ENCODE measurements at regions not wholly inside any gene's neighbourhood (a gene's known extent, or its start where the extent isn't known, plus 50 kb on each side); places are given as distances from the start of the nearest gene placed in this dataset.

DNA sequence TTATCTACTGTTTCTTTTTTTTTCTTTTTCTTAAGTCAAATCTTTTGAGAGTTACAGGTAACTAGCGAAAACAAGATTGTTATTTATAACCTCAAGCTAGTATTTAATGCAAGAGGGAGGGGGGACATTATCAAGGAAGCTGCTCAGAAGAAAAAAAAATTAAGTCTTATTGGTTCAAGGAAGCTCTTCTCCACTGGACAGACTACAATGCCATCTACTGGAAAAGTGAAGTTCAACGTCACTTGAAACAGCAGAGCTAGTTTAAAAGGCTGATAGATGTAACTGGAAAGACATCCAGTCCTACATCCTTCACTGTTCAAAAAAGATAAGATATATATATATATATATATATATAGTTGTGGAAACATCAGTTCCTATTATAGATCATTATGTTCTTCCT is 418.0 kb upstream of the PSMD7 start:
- WGBS, 2 donors, result 10 to 12% methylated on average over 2 of the region's 2 CpGs
- ATAC-seq (ENCODE audit: low FRiP score), result no peak
- intact Hi-C loops (cut with DNase I), result loop anchor here in 1 of 2 donors (2.0 kb wide), 1 partner anchor 314 kb away; no protein-coding TSS in a partner anchor

DNA sequence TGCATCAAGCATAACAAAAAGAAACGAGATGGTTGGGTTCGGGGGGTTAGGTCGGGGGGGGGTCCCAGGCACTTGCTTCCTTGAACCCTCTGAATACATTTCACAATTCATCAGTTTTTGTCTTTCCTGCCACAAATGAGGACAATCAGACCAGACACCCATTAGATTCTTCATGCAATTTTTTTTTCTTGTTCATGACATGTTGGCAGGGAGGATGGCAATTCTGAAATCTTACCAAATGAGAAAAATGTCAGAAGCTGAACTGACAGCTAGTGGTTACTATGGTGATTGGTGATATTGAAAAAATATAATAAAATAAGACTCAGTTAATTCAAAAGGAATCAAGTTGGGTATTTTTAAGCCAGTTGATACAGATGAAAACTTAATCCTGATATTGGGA is 419.5 kb upstream of the PSMD7 start:
- Histone ChIP-seq H3K27me3 (ENCODE audit: control insufficient read depth in 1 of 2, insufficient read depth in 2 of 2, low read length in 1 of 2) (no peaks in the 10 kb centered on the region), H3K36me3 (ENCODE audit: control insufficient read depth in 1 of 2, insufficient read depth in 2 of 2, low read length in 1 of 2) (no peaks in the 10 kb centered on the region), H3K27ac (ENCODE audit: low read depth in 1 of 2, low read length in 2 of 2) (no peak overlapping the region), H3K9me3 (ENCODE audit: control insufficient read depth, low read length) (no peaks in the 10 kb centered on the region), H3K4me3 (ENCODE audit: low read length in 2 of 2) (no peak overlapping the region), H3K4me1 (ENCODE audit: control insufficient read depth in 1 of 2, insufficient read depth in 2 of 2, low read length in 2 of 2) (no peaks in the 10 kb centered on the region)
- DNase-seq, result no peak
- WGBS, 2 donors, result 68 to 72% methylated on average over 3 of the region's 3 CpGs
- intact Hi-C loops (cut with DNase I), result loop anchor here in 1 of 2 donors (2.0 kb wide), 1 partner anchor 164 kb away; no protein-coding TSS in a partner anchor
- ATAC-seq (ENCODE audit: low FRiP score), result no peak

More for the DNA sequence above, 418.0 kb upstream of the PSMD7 start:
- Histone ChIP-seq H3K9me3 (ENCODE audit: control insufficient read depth, low read length) (no peaks in the 10 kb centered on the region), H3K36me3 (ENCODE audit: control insufficient read depth in 1 of 2, insufficient read depth in 2 of 2, low read length in 1 of 2) (no peaks in the 10 kb centered on the region), H3K27ac (ENCODE audit: low read depth in 1 of 2, low read length in 2 of 2) (no peak overlapping the region), H3K4me3 (ENCODE audit: low read length in 2 of 2) (no peak overlapping the region), H3K27me3 (ENCODE audit: control insufficient read depth in 1 of 2, insufficient read depth in 2 of 2, low read length in 1 of 2) (no peaks in the 10 kb centered on the region), H3K4me1 (ENCODE audit: control insufficient read depth in 1 of 2, insufficient read depth in 2 of 2, low read length in 2 of 2) (no peaks in the 10 kb centered on the region)
- DNase-seq, result no peak

DNA sequence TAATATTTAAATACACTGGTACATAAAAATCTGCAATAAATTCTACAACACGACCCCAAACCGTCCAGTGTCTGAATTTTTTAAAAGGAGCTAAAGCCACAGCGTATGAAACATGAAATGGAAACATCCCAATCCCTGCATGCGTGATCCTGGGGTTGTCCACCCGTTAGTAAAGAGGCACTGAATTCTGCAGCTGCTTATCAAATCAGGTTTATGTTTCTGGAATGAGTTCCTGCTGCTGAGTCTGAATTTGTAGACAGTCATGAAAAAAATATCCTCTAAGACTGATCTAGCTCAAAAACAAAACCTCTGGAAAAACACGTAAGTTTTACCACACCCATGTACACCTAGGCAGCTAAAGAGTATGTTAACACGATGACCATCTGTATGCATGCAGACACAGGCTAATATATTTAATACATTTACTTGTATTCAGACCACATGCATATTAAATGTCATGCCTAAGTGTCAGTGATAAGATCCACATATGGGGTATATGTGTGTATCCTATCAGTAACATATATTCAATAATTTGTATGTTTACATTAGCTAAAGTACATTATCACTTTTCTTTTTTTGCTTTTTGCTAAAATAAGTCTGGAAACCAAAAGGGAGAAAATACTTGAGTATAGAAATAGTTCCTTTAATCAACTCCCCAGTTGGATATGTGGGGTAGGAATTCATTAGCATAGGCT is 420.5 kb upstream of the PSMD7 start:
- no peaks in the 10 kb centered on the region for H3K36me3 ChIP-seq (ENCODE audit: control insufficient read depth in 1 of 2, insufficient read depth in 2 of 2, low read length in 1 of 2)
- 70 to 72% methylated on average over 7 of the region's 7 CpGs for WGBS, 2 donors
- H3K4me1 ChIP-seq (ENCODE audit: control insufficient read depth in 1 of 2, insufficient read depth in 2 of 2, low read length in 2 of 2), result no peaks in the 10 kb centered on the region
- H3K9me3 ChIP-seq (ENCODE audit: control insufficient read depth, low read length), result no peaks in the 10 kb centered on the region
- no peak overlapping the region for H3K4me3 ChIP-seq (ENCODE audit: low read length in 2 of 2)
- no peaks in the 10 kb centered on the region for H3K27me3 ChIP-seq (ENCODE audit: control insufficient read depth in 1 of 2, insufficient read depth in 2 of 2, low read length in 1 of 2)
- H3K27ac ChIP-seq (ENCODE audit: low read depth in 1 of 2, low read length in 2 of 2), result no peak overlapping the region
- ATAC-seq (ENCODE audit: low FRiP score) (no peak), DNase-seq (no peak)
- intact Hi-C loops (cut with DNase I), result loop anchor here in 1 of 2 donors (1.0 to 2.0 kb wide), 2 partner anchors 163 to 311 kb away; no protein-coding TSS in a partner anchor

DNA sequence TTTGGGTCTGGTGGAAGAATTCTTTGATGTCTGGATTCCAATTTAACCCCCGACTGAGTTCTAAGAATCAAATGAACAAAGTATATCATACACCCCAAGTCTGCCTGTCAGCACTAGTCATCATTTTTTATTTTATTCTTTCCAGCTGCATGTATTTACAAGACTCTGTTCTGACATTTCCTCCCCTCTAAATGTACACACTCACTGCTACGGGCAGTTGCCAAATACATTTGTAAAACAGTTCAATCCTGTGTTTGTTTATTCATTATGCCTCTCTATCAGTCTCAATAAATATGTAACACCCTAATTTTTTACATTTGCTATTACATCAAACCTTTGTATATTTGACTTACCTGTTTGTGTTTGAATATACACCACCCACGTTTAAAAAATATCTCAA is 422.3 kb upstream of the PSMD7 start:
- no peak overlapping the region for H3K4me3 ChIP-seq (ENCODE audit: low read length in 2 of 2)
- intact Hi-C loops (cut with DNase I), result no loop called here
- 49 to 54% methylated on average over 3 of the region's 3 CpGs for WGBS, 2 donors
- H3K9me3 ChIP-seq (ENCODE audit: control insufficient read depth, low read length), result no peaks in the 10 kb centered on the region
- H3K36me3 ChIP-seq (ENCODE audit: control insufficient read depth in 1 of 2, insufficient read depth in 2 of 2, low read length in 1 of 2), result no peaks in the 10 kb centered on the region
- H3K27me3 ChIP-seq (ENCODE audit: control insufficient read depth in 1 of 2, insufficient read depth in 2 of 2, low read length in 1 of 2), result no peaks in the 10 kb centered on the region
- H3K27ac ChIP-seq (ENCODE audit: low read depth in 1 of 2, low read length in 2 of 2), result no peak overlapping the region
- DNase-seq (no peak), ATAC-seq (ENCODE audit: low FRiP score) (no peak)
- no peaks in the 10 kb centered on the region for H3K4me1 ChIP-seq (ENCODE audit: control insufficient read depth in 1 of 2, insufficient read depth in 2 of 2, low read length in 2 of 2)

DNA sequence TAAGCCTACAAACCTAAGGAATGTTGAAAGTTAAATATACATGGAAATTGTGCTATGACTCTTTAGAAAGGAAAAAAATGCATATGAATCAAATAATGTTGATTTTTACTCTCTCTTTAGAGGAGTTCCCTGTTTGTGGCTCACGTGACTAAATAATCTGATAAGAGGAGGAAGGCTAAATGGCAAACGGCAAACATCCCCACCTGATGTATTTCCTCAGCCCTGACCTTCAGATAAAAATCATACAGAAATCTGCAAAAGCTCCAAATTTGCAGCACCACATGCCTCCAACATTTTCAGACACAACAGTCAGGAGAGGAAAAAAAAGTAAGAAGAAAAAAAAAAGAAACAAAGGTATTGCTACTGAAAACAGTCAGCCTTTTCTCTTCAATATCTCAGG is 423.0 kb upstream of the PSMD7 start:
- no peaks in the 10 kb centered on the region for H3K4me1 ChIP-seq (ENCODE audit: control insufficient read depth in 1 of 2, insufficient read depth in 2 of 2, low read length in 2 of 2)
- no peaks in the 10 kb centered on the region for H3K9me3 ChIP-seq (ENCODE audit: control insufficient read depth, low read length)
- no peak for DNase-seq
- no peaks in the 10 kb centered on the region for H3K36me3 ChIP-seq (ENCODE audit: control insufficient read depth in 1 of 2, insufficient read depth in 2 of 2, low read length in 1 of 2)
- ATAC-seq (ENCODE audit: low FRiP score), result no peak
- H3K27me3 ChIP-seq (ENCODE audit: control insufficient read depth in 1 of 2, insufficient read depth in 2 of 2, low read length in 1 of 2), result no peaks in the 10 kb centered on the region
- intact Hi-C loops (cut with DNase I), result no loop called here
- 18 to 27% methylated on average over 2 of the region's 2 CpGs for WGBS, 2 donors
- H3K4me3 ChIP-seq (ENCODE audit: low read length in 2 of 2), result no peak overlapping the region
- no peak overlapping the region for H3K27ac ChIP-seq (ENCODE audit: low read depth in 1 of 2, low read length in 2 of 2)

DNA sequence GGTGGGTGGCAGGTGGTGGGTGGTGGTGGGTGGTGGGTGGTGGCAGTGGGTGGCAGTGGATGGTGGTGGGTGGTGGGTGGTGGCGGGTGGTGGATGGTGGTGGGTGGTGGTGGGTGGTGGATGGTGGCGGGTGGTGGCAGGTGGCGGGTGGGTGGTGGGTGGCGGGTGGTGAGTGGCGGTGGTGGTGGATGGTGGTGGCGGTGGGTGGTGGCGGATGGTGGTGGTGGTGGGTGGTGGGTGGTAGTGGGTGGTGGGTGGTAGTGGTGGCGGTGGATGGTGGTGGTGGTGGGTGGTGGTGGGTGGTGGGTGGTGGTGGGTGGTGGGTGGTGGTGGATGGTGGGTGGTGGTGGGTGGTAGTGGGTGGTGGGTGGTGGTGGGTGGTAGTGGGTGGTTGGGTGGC is 423.8 kb upstream of the PSMD7 start:
- H3K9me3 ChIP-seq (ENCODE audit: control insufficient read depth, low read length), result no peaks in the 10 kb centered on the region
- 100% methylated on average over 7 of the region's 8 CpGs; no CpG with 5 or more reads in 1 of the 2 donors for WGBS, 2 donors
- no peak overlapping the region for H3K27ac ChIP-seq (ENCODE audit: low read depth in 1 of 2, low read length in 2 of 2)
- ATAC-seq (ENCODE audit: low FRiP score), result no peak
- no peaks in the 10 kb centered on the region for H3K27me3 ChIP-seq (ENCODE audit: control insufficient read depth in 1 of 2, insufficient read depth in 2 of 2, low read length in 1 of 2)
- no peak for DNase-seq
- H3K4me1 ChIP-seq (ENCODE audit: control insufficient read depth in 1 of 2, insufficient read depth in 2 of 2, low read length in 2 of 2), result no peaks in the 10 kb centered on the region
- no peaks in the 10 kb centered on the region for H3K36me3 ChIP-seq (ENCODE audit: control insufficient read depth in 1 of 2, insufficient read depth in 2 of 2, low read length in 1 of 2)
- intact Hi-C loops (cut with DNase I), result no loop called here
- H3K4me3 ChIP-seq (ENCODE audit: low read length in 2 of 2), result no peak overlapping the region

DNA sequence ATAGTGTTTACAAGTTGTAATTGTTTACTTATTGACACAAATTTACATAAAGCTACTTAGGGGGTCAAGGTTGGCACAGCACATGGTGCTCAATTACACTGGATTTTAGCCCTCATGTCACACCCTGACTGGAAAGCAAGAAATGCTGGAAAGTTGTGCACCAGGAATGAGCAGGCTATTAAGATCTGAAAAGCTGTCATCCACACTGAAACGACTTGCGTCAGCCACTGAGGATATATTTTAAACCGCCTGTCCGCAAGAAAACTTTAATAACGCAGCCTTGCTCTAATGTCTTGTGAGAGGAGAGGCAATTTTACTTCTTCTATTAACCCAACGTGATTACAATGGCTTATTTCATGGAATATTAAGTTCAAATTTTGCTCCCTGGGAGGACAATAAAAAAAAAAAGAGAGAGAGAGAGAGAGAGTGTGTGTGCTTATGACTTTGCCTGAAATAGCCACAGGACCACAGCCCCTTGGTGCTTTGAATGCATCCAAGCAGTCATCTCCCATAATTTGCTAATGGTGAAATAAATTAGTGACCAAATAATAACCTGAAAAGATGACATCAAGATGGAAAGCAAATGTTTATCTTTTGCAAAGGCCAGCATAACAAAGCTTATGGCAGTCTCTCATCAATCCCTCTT is 425.4 kb upstream of the PSMD7 start:
- H3K27me3 ChIP-seq (ENCODE audit: control insufficient read depth in 1 of 2, insufficient read depth in 2 of 2, low read length in 1 of 2), result no peaks in the 10 kb centered on the region
- 78 to 81% methylated on average over 6 of the region's 6 CpGs for WGBS, 2 donors
- no peak overlapping the region for H3K4me3 ChIP-seq (ENCODE audit: low read length in 2 of 2)
- no peak overlapping the region for H3K27ac ChIP-seq (ENCODE audit: low read depth in 1 of 2, low read length in 2 of 2)
- intact Hi-C loops (cut with DNase I), result no loop called here
- ATAC-seq (ENCODE audit: low FRiP score) (no peak), DNase-seq (no peak)
- no peaks in the 10 kb centered on the region for H3K36me3 ChIP-seq (ENCODE audit: control insufficient read depth in 1 of 2, insufficient read depth in 2 of 2, low read length in 1 of 2)
- H3K4me1 ChIP-seq (ENCODE audit: control insufficient read depth in 1 of 2, insufficient read depth in 2 of 2, low read length in 2 of 2), result no peaks in the 10 kb centered on the region
- H3K9me3 ChIP-seq (ENCODE audit: control insufficient read depth, low read length), result no peaks in the 10 kb centered on the region

DNA sequence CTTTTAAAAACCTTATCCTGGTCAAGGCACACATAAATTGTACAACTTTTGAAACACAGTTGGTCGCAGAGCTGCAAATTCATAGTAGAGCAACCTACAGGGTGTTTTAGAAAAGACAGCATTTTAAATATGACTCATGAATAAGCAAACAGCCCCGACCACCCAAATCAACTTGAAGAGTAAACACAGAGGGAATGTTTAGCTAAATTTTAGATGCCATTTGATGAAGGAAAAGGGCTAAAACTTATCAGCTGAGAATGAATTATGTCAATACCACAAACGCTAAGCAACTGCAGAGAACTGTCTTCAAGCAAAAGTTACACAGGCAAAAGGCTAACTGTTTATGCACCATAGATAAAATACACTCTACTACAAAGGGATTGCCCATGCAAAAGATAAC is 427.5 kb upstream of the PSMD7 start:
- Histone ChIP-seq H3K4me3 (ENCODE audit: low read length in 2 of 2) (no peak overlapping the region), H3K27me3 (ENCODE audit: control insufficient read depth in 1 of 2, insufficient read depth in 2 of 2, low read length in 1 of 2) (no peaks in the 10 kb centered on the region), H3K9me3 (ENCODE audit: control insufficient read depth, low read length) (no peaks in the 10 kb centered on the region), H3K27ac (ENCODE audit: low read depth in 1 of 2, low read length in 2 of 2) (no peak overlapping the region), H3K4me1 (ENCODE audit: control insufficient read depth in 1 of 2, insufficient read depth in 2 of 2, low read length in 2 of 2) (no peaks in the 10 kb centered on the region), H3K36me3 (ENCODE audit: control insufficient read depth in 1 of 2, insufficient read depth in 2 of 2, low read length in 1 of 2) (no peaks in the 10 kb centered on the region)
- intact Hi-C loops (cut with DNase I), result no loop called here
- WGBS, 2 donors, result 54 to 56% methylated on average over 3 of the region's 3 CpGs
- no peak for ATAC-seq (ENCODE audit: low FRiP score)
- no peak for DNase-seq

DNA sequence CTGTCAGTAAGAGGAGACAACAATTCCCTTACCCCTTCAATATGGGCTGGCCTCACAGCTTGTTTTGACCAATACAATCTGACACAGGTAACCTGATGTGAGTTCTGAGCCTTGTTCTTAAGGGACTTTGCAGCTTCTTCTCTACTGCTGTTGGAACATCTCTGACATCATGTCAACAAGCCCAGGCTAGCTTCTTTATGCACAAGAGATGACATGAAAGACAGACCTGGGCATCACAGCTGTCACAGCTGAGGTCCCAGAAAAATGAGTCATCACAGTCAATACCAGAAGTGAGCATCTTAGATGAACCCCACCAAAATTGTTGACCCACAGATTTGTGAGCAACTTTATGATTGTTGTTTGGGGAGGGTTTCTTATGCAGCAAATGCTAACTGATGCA is 431.7 kb upstream of the PSMD7 start:
- intact Hi-C loops (cut with DNase I), result no loop called here
- ATAC-seq (ENCODE audit: low FRiP score), result no peak
- no peak for DNase-seq

More for the DNA sequence above, 431.7 kb upstream of the PSMD7 start:
- Histone ChIP-seq H3K4me3 (ENCODE audit: low read length in 2 of 2) (no peak overlapping the region), H3K27me3 (ENCODE audit: control insufficient read depth in 1 of 2, insufficient read depth in 2 of 2, low read length in 1 of 2) (no peaks in the 10 kb centered on the region), H3K4me1 (ENCODE audit: control insufficient read depth in 1 of 2, insufficient read depth in 2 of 2, low read length in 2 of 2) (no peaks in the 10 kb centered on the region), H3K27ac (ENCODE audit: low read depth in 1 of 2, low read length in 2 of 2) (no peak overlapping the region), H3K9me3 (ENCODE audit: control insufficient read depth, low read length) (no peaks in the 10 kb centered on the region), H3K36me3 (ENCODE audit: control insufficient read depth in 1 of 2, insufficient read depth in 2 of 2, low read length in 1 of 2) (no peaks in the 10 kb centered on the region)

Data from aorta (tissue), 5 donors.